DND-41 (cell line): ENCODE measurements at regions not wholly inside any gene's neighbourhood (a gene's known extent, or its start where the extent isn't known, plus 50 kb on each side); places are given as distances from the start of the nearest gene placed in this dataset.

Experiments
- ATAC-seq: fragments of 200-7000 bp; cut with Tn5 transposase; 3 replicates; pipeline ENCODE4 v1.9.1; 2021; ENCODE audit warnings: low read depth; ENCODE audit not compliant: insufficient read depth
- DNase-seq: peaks from one replicate; pipeline ENCODE4 v3.0.0-alpha.2; 2020
- H2AFZ ChIP-seq: 2 replicates; pipeline ENCODE4 v1.6.0; 2012; ENCODE audit warnings: low read depth, low read length
- H3K27ac ChIP-seq: 2 replicates; pipeline ENCODE4 v1.5.1; 2012; ENCODE audit warnings: low read length, inconsistent platforms
- H3K27me3 ChIP-seq: fragments of 200-600 bp; sonication (generic); 2 replicates; pipeline ENCODE4 v1.6.0; 2012; ENCODE audit warnings: low read length, mild to moderate bottlenecking, inconsistent platforms; ENCODE audit not compliant: insufficient read depth, poor library complexity
- H3K36me3 ChIP-seq: 2 replicates; pipeline ENCODE4 v1.5.1; 2012; ENCODE audit warnings: low read length, inconsistent platforms; ENCODE audit not compliant: insufficient read depth
- H3K4me1 ChIP-seq: 2 replicates; pipeline ENCODE4 v1.5.1; 2012; ENCODE audit warnings: mild to moderate bottlenecking, low read length; ENCODE audit not compliant: insufficient read depth
- H3K4me2 ChIP-seq: 2 replicates; pipeline ENCODE4 v1.6.0; 2012; ENCODE audit warnings: mild to moderate bottlenecking, moderate library complexity, low read length, inconsistent platforms; ENCODE audit not compliant: insufficient read depth
- H3K4me3 ChIP-seq, 2 experiments: fragments of 200-600 bp in 1 of 2; shearing (Covaris generic) in 1 of 2; 2 replicates each; pipeline ENCODE4 v1.5.1; 2012 to 2016; ENCODE audit warnings: inconsistent platforms in 2 of 2, low read length in 2 of 2, mild to moderate bottlenecking in 2 of 2, low read depth in 1 of 2, moderate library complexity in 1 of 2
- H3K79me2 ChIP-seq: 2 replicates; pipeline ENCODE4 v1.6.0; 2012; ENCODE audit warnings: low read length, inconsistent platforms; ENCODE audit not compliant: insufficient read depth
- H3K9ac ChIP-seq: 2 replicates; pipeline ENCODE4 v1.6.0; 2012; ENCODE audit warnings: low read depth, mild to moderate bottlenecking, inconsistent platforms, low read length, moderate library complexity
- H3K9me3 ChIP-seq: 2 replicates; pipeline ENCODE4 v1.5.1; 2012; ENCODE audit warnings: low read length, moderate library complexity, mild to moderate bottlenecking, inconsistent platforms; ENCODE audit not compliant: insufficient read depth, severe bottlenecking
- H4K20me1 ChIP-seq: 2 replicates; pipeline ENCODE4 v1.6.0; 2012; ENCODE audit warnings: low read length; ENCODE audit not compliant: insufficient read depth
- EZH2 ChIP-seq: IDR thresholded peaks from 3 replicates; pipeline ENCODE4 v1.6.1; 2012; ENCODE audit warnings: borderline replicate concordance, low read depth, mild to moderate bottlenecking, moderate library complexity, low read length, inconsistent platforms; ENCODE audit not compliant: severe bottlenecking
- TF ChIP-seq, protein P1 (sequence below): IDR thresholded peaks from 2 replicates; pipeline ENCODE4 v1.5.1; 2012; ENCODE audit warnings: borderline replicate concordance, low read length, moderate library complexity, mild to moderate bottlenecking; ENCODE audit not compliant: poor library complexity, severe bottlenecking; ENCODE audit errors: extremely low read depth

GRCh38 chr3:74456166-74456565, 158.3 kb downstream of the CNTN3 start:
- Histone ChIP-seq H3K4me2 (no peak overlapping the region), H3K9ac (no peak overlapping the region), H3K9me3 (no peaks in the 10 kb centered on the region), H3K27ac (no peak overlapping the region), H3K4me3 (no peak overlapping the region), H3K79me2 (no peaks in the 10 kb centered on the region), H3K4me1 (no peaks in the 10 kb centered on the region), H3K27me3 (no peaks in the 10 kb centered on the region), H2AFZ (no peak overlapping the region), H4K20me1 (no peaks in the 10 kb centered on the region), H3K36me3 (no peaks in the 10 kb centered on the region)
- TF ChIP-seq EZH2, result no peak
- ATAC-seq, result no peak
- no peak for DNase-seq

GRCh38 chr3:74447221-74447620, 167.2 kb downstream of the CNTN3 start:
- no peak for TF ChIP-seq EZH2
- TF ChIP-seq, protein P1, sequence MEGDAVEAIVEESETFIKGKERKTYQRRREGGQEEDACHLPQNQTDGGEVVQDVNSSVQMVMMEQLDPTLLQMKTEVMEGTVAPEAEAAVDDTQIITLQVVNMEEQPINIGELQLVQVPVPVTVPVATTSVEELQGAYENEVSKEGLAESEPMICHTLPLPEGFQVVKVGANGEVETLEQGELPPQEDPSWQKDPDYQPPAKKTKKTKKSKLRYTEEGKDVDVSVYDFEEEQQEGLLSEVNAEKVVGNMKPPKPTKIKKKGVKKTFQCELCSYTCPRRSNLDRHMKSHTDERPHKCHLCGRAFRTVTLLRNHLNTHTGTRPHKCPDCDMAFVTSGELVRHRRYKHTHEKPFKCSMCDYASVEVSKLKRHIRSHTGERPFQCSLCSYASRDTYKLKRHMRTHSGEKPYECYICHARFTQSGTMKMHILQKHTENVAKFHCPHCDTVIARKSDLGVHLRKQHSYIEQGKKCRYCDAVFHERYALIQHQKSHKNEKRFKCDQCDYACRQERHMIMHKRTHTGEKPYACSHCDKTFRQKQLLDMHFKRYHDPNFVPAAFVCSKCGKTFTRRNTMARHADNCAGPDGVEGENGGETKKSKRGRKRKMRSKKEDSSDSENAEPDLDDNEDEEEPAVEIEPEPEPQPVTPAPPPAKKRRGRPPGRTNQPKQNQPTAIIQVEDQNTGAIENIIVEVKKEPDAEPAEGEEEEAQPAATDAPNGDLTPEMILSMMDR, result no peak

GRCh38 chr3:74445541-74445940, 168.9 kb downstream of the CNTN3 start:
- Histone ChIP-seq H3K9ac (no peak overlapping the region), H3K27ac (no peak overlapping the region), H3K27me3 (no peaks in the 10 kb centered on the region), H3K36me3 (no peaks in the 10 kb centered on the region), H3K79me2 (no peaks in the 10 kb centered on the region), H3K4me2 (no peak overlapping the region), H2AFZ (no peak overlapping the region), H4K20me1 (no peaks in the 10 kb centered on the region), H3K4me1 (no peaks in the 10 kb centered on the region), H3K9me3 (no peaks in the 10 kb centered on the region), H3K4me3 (no peak overlapping the region)
- TF ChIP-seq EZH2, result no peak
- TF ChIP-seq, protein P1, result no peak
- no peak for DNase-seq
- ATAC-seq, result no peak

More at GRCh38 chr3:74447221-74447620, 167.2 kb downstream of the CNTN3 start:
- Histone ChIP-seq H3K79me2 (no peaks in the 10 kb centered on the region), H3K27me3 (no peaks in the 10 kb centered on the region), H3K27ac (no peak overlapping the region), H3K4me3 (no peak overlapping the region), H3K4me2 (no peak overlapping the region), H3K4me1 (no peaks in the 10 kb centered on the region), H3K9ac (no peak overlapping the region), H2AFZ (no peak overlapping the region), H4K20me1 (no peaks in the 10 kb centered on the region), H3K9me3 (no peaks in the 10 kb centered on the region), H3K36me3 (no peaks in the 10 kb centered on the region)
- ATAC-seq (no peak), DNase-seq (no peak)

GRCh38 chr3:74443102-74443501, 171.4 kb downstream of the CNTN3 start:
- H3K4me2 ChIP-seq, result no peak overlapping the region
- H3K4me3 ChIP-seq, result no peak overlapping the region
- TF ChIP-seq EZH2, result no peak
- TF ChIP-seq, protein P1, result no peak
- H3K27me3 ChIP-seq, result no peaks in the 10 kb centered on the region
- no peaks in the 10 kb centered on the region for H3K9me3 ChIP-seq
- H3K36me3 ChIP-seq, result no peaks in the 10 kb centered on the region
- H3K79me2 ChIP-seq, result no peaks in the 10 kb centered on the region
- DNase-seq (no peak), ATAC-seq (no peak)
- no peak overlapping the region for H3K27ac ChIP-seq
- no peak overlapping the region for H3K9ac ChIP-seq
- no peaks in the 10 kb centered on the region for H3K4me1 ChIP-seq
- no peak overlapping the region for H2AFZ ChIP-seq
- no peaks in the 10 kb centered on the region for H4K20me1 ChIP-seq
